ENCODE measurements at regions not wholly inside any gene's neighbourhood (a gene's known extent, or its start where the extent isn't known, plus 50 kb on each side); places are given as distances from the start of the nearest gene placed in this dataset.

DNA sequence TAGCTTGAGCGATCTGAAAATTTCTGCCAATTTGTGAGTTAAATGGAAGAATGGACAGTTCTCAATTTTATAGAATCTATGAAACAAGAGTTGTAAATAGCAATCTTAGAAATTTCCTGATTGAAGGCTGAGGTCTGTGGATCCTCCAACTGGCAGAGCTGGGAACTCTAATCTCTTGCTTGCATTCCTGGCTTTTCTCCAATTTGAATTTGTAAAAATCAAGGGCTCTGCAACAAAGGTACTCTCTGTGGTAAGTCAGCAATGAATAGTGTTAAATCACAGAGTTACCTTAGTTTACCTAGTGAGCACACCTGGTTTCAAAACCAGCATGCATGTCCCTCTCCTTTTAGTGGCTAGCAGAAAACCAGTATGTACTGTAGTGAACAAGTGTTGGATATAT is 1070.5 kb downstream of the TDRD15 start:
- no peak overlapping the region for H3K4me3 Mint-ChIP-seq
- no peak for DNase-seq
- ATAC-seq: no peak
- CTCF ChIA-PET: no interaction called here
- H3K27me3 Mint-ChIP-seq: no peaks in the 10 kb centered on the region
- no peak overlapping the region for H3K27ac Mint-ChIP-seq
- no peaks in the 10 kb centered on the region for H3K4me1 Mint-ChIP-seq
- no peaks in the 10 kb centered on the region for H3K36me3 Mint-ChIP-seq
- peaks cover 9% of the 10 kb centered on the region for H3K9me3 Mint-ChIP-seq (ENCODE audit: low read depth)

DNA sequence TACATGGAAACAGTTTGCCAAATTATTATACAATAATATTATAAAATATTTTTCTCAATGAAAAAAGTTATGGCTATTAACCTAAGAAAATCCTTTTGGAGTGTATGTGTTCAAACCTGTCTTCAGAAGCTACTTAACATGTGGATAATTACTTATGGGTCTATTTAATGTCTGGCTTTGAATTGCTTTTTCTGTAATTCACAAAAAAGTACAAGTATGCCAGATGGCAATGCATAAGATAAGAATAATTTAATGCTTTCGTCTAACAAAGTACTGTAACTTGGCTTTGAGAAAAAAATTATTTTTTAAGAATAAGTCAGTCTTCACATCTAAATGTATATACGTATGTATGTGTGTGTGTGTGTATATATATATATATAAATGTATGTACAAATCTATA is 1073.0 kb downstream of the TDRD15 start:
- no peak for DNase-seq
- Mint-ChIP-seq H3K27ac (no peak overlapping the region), H3K9me3 (ENCODE audit: low read depth) (peaks cover 6% of the 10 kb centered on the region), H3K4me1 (no peaks in the 10 kb centered on the region), H3K27me3 (no peaks in the 10 kb centered on the region), H3K4me3 (no peak overlapping the region), H3K36me3 (no peaks in the 10 kb centered on the region)
- ATAC-seq: no peak
- CTCF ChIA-PET: no interaction called here

DNA sequence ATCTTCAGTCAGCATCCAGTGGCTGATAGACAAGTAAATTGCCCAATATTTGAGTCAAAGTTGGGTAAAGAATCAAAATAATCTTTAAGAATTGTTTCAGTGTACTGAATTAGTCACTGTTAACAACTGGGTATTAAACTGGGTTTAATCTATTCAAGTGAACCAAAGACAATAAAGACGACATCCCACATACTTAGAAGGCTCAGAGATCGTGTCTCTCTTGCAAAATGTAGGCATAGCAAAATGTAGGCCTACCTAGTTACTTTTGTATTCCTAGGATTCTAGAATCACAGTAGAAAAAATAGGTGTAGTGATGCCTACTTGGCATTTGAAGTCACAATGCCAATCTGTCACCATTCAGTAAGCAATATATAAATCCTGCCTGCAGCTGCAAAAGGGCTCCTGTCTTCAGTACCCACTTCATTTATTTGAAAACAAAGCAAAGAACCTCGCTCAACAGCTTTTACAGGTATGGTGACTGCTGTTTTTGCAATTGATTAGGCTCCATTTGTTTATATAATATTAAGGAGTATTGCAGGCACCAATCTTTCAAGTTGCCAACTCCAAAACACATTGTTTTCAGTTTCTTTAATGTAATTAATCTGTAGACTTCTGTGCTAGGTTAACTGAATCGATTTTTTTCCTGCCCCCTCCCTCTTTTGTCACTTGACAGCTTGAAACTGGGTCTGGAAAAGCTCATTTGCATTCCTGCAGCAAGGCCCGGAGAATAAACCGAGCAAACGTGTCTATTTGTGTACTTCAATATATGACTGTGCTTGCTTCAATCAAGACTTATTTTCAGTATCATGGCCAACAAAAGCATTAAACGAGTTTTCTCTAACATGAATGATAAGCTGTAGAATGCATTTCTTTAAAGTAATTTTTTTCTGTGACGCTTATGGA is 1074.9 kb downstream of the TDRD15 start:
- no peak for DNase-seq
- peaks cover 4% of the 10 kb centered on the region for H3K9me3 Mint-ChIP-seq (ENCODE audit: low read depth)
- H3K4me3 Mint-ChIP-seq: no peak overlapping the region
- no peak for ATAC-seq
- H3K27ac Mint-ChIP-seq: no peak overlapping the region
- no peaks in the 10 kb centered on the region for H3K36me3 Mint-ChIP-seq
- no peaks in the 10 kb centered on the region for H3K4me1 Mint-ChIP-seq
- CTCF ChIA-PET: no interaction called here
- H3K27me3 Mint-ChIP-seq: no peaks in the 10 kb centered on the region

DNA sequence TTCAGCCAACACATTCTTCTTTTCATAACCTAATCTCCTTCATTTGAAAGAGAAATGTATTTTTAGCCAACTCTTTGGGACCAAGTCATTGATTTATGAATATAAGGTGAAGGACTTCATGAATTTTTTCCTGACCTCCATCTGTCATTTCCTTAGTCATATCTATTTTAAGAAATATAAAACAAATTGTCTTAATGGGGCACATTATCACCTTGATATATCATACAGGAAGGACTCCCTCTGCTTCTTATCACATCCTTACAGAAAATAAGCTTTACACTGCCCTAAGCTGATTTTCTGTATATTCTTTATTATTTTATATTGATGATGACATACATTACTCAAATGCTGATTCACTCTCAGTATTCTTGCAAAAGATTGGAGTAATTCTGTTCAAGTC is 1076.2 kb downstream of the TDRD15 start:
- DNase-seq (no peak), ATAC-seq (no peak)
- Mint-ChIP-seq H3K27me3 (no peaks in the 10 kb centered on the region), H3K9me3 (ENCODE audit: low read depth) (peaks cover 4% of the 10 kb centered on the region), H3K4me1 (no peaks in the 10 kb centered on the region), H3K27ac (no peak overlapping the region), H3K36me3 (no peaks in the 10 kb centered on the region), H3K4me3 (no peak overlapping the region)
- CTCF ChIA-PET: no interaction called here

DNA sequence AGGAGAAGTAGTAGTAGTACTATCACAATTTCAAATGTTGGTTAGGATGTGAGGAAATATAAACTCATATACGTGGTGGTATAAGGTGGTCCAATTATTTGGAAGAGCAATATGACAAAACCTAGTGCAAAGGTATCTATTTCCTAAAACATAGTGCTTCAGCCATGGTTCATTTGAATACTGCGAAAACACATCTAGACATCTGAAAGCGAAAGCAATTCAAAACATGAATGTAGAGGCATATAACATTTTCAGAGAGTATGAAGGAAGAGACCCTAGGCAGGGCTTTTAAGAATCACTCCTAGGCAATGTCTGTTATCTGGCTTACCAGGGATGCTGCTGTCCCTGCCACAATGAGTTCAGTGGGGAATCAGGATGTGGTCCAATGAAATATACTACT is 1085.8 kb downstream of the TDRD15 start:
- no peak for DNase-seq
- Mint-ChIP-seq H3K9me3 (ENCODE audit: low read depth) (peaks cover 10% of the 10 kb centered on the region), H3K36me3 (no peaks in the 10 kb centered on the region), H3K4me3 (no peak overlapping the region), H3K27me3 (no peaks in the 10 kb centered on the region), H3K4me1 (no peaks in the 10 kb centered on the region), H3K27ac (no peak overlapping the region)
- no peak for ATAC-seq
- CTCF ChIA-PET: no interaction called here

DNA sequence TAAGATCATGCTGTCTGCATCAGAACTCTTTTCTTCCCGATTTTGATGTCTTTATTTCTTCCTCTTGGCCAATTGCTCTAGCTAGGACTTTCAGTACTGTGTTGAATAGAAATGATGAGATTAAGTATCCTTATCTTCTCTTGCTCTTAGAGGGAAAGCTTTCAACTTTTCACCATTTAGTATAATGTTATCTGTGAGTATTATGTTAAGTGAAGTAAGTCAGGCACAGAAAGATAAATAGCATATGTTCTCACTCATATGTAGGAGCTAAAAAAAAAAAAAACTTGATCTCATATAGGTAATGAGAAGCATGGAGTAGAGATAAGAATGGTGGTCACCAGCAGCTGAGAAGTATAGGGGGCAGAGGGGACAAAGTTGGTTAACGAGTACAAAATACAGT is 1089.5 kb downstream of the TDRD15 start:
- CTCF ChIA-PET: no interaction called here
- Mint-ChIP-seq H3K9me3 (ENCODE audit: low read depth) (peaks cover 10% of the 10 kb centered on the region), H3K27ac (no peak overlapping the region), H3K4me3 (no peak overlapping the region), H3K36me3 (no peaks in the 10 kb centered on the region), H3K4me1 (no peaks in the 10 kb centered on the region), H3K27me3 (no peaks in the 10 kb centered on the region)
- ATAC-seq (no peak), DNase-seq (no peak)

DNA sequence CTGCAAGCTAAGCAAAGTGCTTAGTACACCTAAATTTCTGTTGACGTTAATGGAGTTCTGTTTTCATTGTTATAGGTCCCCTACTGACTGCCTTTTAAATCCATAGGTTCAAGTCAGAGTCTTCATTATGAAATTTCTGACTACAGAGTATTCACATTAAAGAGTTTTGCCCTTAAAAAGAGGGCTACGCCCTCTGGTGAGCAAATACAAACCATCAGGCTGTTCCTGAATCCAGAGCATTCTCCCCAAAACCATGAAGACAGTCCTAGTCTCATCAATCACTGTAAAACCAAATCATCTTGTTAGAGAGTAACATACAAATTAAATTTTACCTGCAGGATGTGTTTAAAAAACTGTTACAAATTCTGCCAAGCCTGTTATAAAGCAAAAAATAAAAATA is 1091.7 kb downstream of the TDRD15 start:
- H3K36me3 Mint-ChIP-seq: no peaks in the 10 kb centered on the region
- peaks cover 6% of the 10 kb centered on the region for H3K9me3 Mint-ChIP-seq (ENCODE audit: low read depth)
- no peaks in the 10 kb centered on the region for H3K27me3 Mint-ChIP-seq

DNA sequence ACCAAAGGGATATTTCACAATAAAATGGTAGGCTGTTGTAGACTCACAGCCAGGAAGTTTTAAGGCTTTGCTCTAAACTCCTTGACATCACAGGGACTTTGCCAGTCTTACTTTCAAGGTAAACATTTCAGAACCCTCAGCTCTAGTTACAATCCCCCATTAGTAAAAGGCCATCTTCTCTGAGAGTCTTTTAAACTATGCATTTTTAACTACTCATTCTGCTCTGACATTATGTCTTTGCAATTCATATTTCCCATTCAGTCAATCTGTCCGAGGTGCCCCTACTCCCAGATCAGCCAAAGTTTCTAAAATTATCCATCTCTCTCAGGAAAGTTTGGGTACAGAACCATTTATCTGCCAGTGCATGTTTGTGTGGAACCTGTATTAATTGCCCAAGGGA is 1094.1 kb downstream of the TDRD15 start:
- DNase-seq (no peak), ATAC-seq (no peak)
- Mint-ChIP-seq H3K27ac (no peak overlapping the region), H3K27me3 (no peaks in the 10 kb centered on the region), H3K9me3 (ENCODE audit: low read depth) (peaks cover 12% of the 10 kb centered on the region), H3K36me3 (no peaks in the 10 kb centered on the region), H3K4me3 (no peak overlapping the region), H3K4me1 (no peaks in the 10 kb centered on the region)
- CTCF ChIA-PET: no interaction called here

More for the DNA sequence above, 1091.7 kb downstream of the TDRD15 start:
- Mint-ChIP-seq H3K4me1 (no peaks in the 10 kb centered on the region), H3K4me3 (no peak overlapping the region), H3K27ac (no peak overlapping the region)
- CTCF ChIA-PET: no interaction called here
- ATAC-seq (no peak), DNase-seq (no peak)

DNA sequence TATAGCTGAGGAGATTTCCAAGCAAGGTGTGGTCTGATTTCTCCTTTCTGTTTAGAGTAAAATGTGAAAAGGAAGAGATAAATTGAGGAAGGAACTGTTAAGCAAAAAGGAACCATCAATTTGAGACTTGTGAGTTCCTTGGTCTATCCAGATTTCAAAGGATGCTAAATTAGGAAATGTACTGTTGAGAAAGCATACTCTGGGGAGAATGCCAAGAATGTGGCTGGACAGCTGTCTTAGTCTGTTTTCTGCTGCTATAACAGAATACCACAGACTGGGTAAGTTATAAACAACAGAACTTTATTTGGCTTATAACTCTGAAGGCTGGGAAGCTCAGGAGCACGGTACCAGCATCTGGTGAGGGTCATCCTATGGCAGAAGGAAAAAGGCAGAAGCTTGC is 1097.2 kb downstream of the TDRD15 start:
- DNase-seq (no peak), ATAC-seq (no peak)
- Mint-ChIP-seq H3K27ac (no peak overlapping the region), H3K4me1 (no peaks in the 10 kb centered on the region), H3K4me3 (no peak overlapping the region), H3K9me3 (ENCODE audit: low read depth) (peaks cover 5% of the 10 kb centered on the region), H3K36me3 (no peaks in the 10 kb centered on the region), H3K27me3 (no peaks in the 10 kb centered on the region)
- CTCF ChIA-PET: no interaction called here

DNA sequence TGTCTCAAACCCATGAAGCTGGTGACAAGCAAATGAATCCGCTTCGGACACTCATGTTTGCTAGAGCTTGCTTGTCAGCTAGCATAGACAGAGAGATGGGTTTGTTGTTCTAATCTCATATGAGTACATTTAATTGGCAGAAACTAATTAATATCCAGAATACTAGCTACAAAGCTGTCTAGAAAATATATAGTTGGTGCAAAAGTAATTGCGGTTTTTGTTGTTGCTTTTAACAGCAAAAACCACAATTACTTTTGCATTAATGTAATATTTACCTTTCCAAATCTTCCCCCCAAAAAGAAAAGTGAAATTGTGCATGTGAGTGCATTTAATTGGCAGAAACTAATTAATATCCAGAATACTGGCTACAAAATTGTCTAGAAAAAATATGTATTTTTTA is 1115.2 kb downstream of the TDRD15 start:
- Mint-ChIP-seq H3K4me3 (no peak overlapping the region), H3K9me3 (ENCODE audit: low read depth) (peaks cover 5% of the 10 kb centered on the region), H3K4me1 (no peaks in the 10 kb centered on the region), H3K36me3 (no peaks in the 10 kb centered on the region), H3K27me3 (no peaks in the 10 kb centered on the region), H3K27ac (no peak overlapping the region)
- DNase-seq (no peak), ATAC-seq (no peak)
- CTCF ChIA-PET: no interaction called here

DNA sequence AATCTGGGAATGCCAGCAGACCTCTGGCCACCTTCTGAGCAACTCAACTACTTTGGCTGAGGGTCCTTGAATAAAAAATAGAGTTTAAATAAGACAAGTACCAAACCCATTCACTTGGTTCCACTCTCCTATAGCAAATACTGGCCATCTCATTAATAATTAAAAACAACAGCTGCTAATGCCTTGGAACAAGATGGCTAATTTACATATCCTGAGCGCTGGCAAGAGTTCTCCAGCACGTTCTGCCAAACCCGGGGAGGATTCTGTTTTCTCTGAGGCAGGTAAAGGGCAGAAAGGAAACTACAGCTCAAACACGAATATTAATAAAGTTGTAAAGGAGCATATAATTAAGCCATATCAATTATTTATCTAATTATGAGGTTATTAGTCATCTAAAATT is 1123.7 kb downstream of the TDRD15 start:
- no peaks in the 10 kb centered on the region for H3K4me1 Mint-ChIP-seq
- H3K4me3 Mint-ChIP-seq: no peak overlapping the region
- CTCF ChIA-PET: no interaction called here
- peaks cover 4% of the 10 kb centered on the region for H3K9me3 Mint-ChIP-seq (ENCODE audit: low read depth)
- no peak for ATAC-seq
- H3K36me3 Mint-ChIP-seq: no peaks in the 10 kb centered on the region
- H3K27me3 Mint-ChIP-seq: no peaks in the 10 kb centered on the region
- H3K27ac Mint-ChIP-seq: no peak overlapping the region
- DNase-seq: no peak

DNA sequence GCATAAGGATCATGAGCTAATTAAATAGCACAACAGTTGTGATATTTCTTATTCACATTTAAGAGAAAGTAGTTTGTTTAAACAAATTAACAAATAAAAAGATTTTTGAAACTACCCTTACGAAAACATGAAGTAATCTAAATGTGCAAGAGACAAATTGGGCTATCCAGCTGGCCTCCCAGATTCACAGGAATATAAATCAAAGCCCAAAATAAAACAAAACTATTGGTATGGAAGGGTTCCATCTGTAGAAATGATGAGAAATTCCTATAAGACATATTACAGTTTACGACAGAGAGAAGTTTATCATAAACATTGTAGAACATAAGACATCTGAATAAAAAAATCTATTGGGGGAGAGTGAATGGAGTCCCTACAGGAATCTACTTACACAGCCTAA is 1125.1 kb downstream of the TDRD15 start:
- H3K36me3 Mint-ChIP-seq: no peaks in the 10 kb centered on the region
- H3K27me3 Mint-ChIP-seq: no peaks in the 10 kb centered on the region
- H3K9me3 Mint-ChIP-seq (ENCODE audit: low read depth): peaks cover 4% of the 10 kb centered on the region
- no peak overlapping the region for H3K4me3 Mint-ChIP-seq
- DNase-seq (no peak), ATAC-seq (no peak)
- CTCF ChIA-PET: no interaction called here
- H3K4me1 Mint-ChIP-seq: no peaks in the 10 kb centered on the region
- H3K27ac Mint-ChIP-seq: no peak overlapping the region

DNA sequence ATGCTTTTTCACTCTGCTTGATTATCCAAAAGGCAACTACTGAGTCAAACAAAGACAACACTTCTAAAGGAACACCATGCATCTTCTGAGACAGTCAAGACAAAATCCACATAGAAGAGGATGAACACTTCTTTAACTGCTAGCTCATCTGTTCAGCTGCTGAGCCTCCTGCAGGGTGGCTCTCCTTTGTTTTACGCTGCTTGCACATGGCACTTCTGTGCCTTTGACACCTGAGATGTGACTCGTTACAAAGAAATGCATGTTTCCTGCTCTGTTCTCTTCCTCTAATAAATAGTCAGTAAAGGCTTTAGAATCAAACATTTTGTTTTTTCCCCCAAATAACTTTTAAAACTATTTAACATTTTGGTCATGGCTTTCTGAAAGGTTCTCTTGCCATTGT is 1129.4 kb downstream of the TDRD15 start:
- no peak overlapping the region for H3K27ac Mint-ChIP-seq
- H3K4me3 Mint-ChIP-seq: no peak overlapping the region
- no peaks in the 10 kb centered on the region for H3K27me3 Mint-ChIP-seq
- DNase-seq: no peak
- no peak for ATAC-seq
- no peaks in the 10 kb centered on the region for H3K4me1 Mint-ChIP-seq
- H3K36me3 Mint-ChIP-seq: no peaks in the 10 kb centered on the region
- CTCF ChIA-PET: no interaction called here
- peaks cover 4% of the 10 kb centered on the region for H3K9me3 Mint-ChIP-seq (ENCODE audit: low read depth)

DNA sequence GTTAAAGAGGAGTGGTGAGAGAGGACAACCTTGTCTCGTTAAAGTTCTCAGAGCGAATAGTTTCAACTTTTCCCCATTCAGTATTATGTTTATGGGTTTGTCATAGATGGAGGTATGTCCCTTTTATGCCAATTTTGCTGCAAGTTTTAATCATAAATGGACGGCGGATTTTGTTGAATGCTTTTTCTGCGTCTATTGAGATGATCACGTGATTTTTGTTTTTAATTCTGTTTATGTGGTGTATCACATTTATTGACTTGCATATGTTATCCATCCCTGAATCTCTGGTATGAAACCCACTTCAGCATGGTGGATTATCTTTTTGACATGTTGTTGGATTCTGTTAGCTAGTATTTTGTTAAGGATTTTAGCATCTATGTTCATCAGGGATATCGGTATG is 1123.8 kb upstream of the KLHL29 start:
- no peak for ATAC-seq

DNA sequence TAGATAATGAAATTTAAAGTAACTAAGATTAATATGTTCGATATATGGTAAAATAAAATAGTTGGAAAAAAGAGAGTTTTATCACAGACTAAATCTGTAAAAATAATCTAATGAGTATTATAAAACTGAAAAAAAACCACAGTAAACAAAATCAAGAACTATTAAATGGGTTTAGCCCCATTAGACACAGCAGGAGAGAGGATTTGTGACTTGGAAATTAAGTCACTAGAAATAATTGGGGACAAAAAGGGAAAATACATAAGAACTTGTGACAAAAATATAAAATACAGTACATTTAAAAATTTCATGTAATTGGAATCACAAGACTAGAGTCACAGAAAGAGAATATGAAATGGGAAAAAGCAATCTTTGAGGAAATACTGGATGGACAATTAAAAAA is 1114.6 kb upstream of the KLHL29 start:
- DNase-seq (no peak), ATAC-seq (no peak)
- H3K36me3 Mint-ChIP-seq: no peaks in the 10 kb centered on the region
- CTCF ChIA-PET: no interaction called here
- no peak overlapping the region for H3K27ac Mint-ChIP-seq
- peaks cover 7% of the 10 kb centered on the region for H3K9me3 Mint-ChIP-seq (ENCODE audit: low read depth)
- no peak overlapping the region for H3K4me3 Mint-ChIP-seq
- H3K27me3 Mint-ChIP-seq: no peaks in the 10 kb centered on the region
- no peaks in the 10 kb centered on the region for H3K4me1 Mint-ChIP-seq

More for the DNA sequence above, 1123.8 kb upstream of the KLHL29 start:
- Mint-ChIP-seq H3K27ac (no peak overlapping the region), H3K4me1 (no peaks in the 10 kb centered on the region), H3K4me3 (no peak overlapping the region), H3K9me3 (ENCODE audit: low read depth) (peaks cover 13% of the 10 kb centered on the region), H3K36me3 (no peaks in the 10 kb centered on the region), H3K27me3 (no peaks in the 10 kb centered on the region)
- CTCF ChIA-PET: no interaction called here
- DNase-seq: no peak

Data from activated CD8-positive, alpha-beta memory T cell treated with anti-CD3 and anti-CD28 coated beads, Interleukin-2, amount 10 ng/mL, durations not matched to agents 7 days and 5 days (primary cell).